Keratinocyte (primary cell): ENCODE measurements at regions not wholly inside any gene's neighbourhood (a gene's known extent, or its start where the extent isn't known, plus 50 kb on each side); places are given as distances from the start of the nearest gene placed in this dataset.

Source experiments
- DNase-seq: peaks from one replicate; pipeline ENCODE4 v3.0.0-alpha.2; 2011; ENCODE audit warnings: low read depth, missing footprints, low spot score
- FAIRE-seq: peaks from 2 replicates; lab custom pipeline; 2011; peaks lifted over from hg19 to GRCh38; lab: Jason Lieb, UNC
- H2AFZ ChIP-seq: 2 replicates; pipeline ENCODE4 v1.6.0; 2012; ENCODE audit warnings: low read length, control low read depth, inconsistent platforms; ENCODE audit not compliant: control insufficient read depth
- H3K27ac ChIP-seq: 2 replicates; pipeline ENCODE4 v1.5.1; 2011; ENCODE audit warnings: low read length; ENCODE audit not compliant: control insufficient read depth, insufficient read depth
- H3K27me3 ChIP-seq: 3 replicates; pipeline ENCODE4 v1.6.0; 2011; ENCODE audit warnings: low read length; ENCODE audit not compliant: control insufficient read depth, insufficient read depth; ENCODE audit errors: extremely low read depth
- H3K36me3 ChIP-seq, 2 experiments: 2 replicates in 1 of 2; 3 replicates in 1 of 2; pipeline ENCODE4 v1.5.1; 2011; ENCODE audit warnings: low read length in 2 of 2, mild to moderate bottlenecking in 1 of 2; ENCODE audit not compliant: control insufficient read depth in 2 of 2, insufficient read depth in 2 of 2; ENCODE audit errors: extremely low read depth in 1 of 2
- H3K4me1 ChIP-seq: 3 replicates; pipeline ENCODE4 v1.5.1; 2011; ENCODE audit warnings: low read length; ENCODE audit not compliant: control insufficient read depth, insufficient read depth; ENCODE audit errors: extremely low read depth
- H3K4me2 ChIP-seq: 3 replicates; pipeline ENCODE4 v1.6.0; 2011; ENCODE audit warnings: low read depth, low read length; ENCODE audit not compliant: control insufficient read depth, insufficient read depth; ENCODE audit errors: extremely low read depth
- H3K4me3 ChIP-seq, 3 experiments: fragments of 200-600 bp in 1 of 3; sonication (generic) in 1 of 3; 2 replicates in 2 of 3; 3 replicates in 1 of 3; pipeline ENCODE4 v1.5.1; 2011 to 2016; ENCODE audit warnings: low read length in 3 of 3, mild to moderate bottlenecking in 3 of 3, control low read depth in 2 of 3, inconsistent platforms in 1 of 3, low read depth in 1 of 3, mixed read lengths in 1 of 3, mixed run types in 1 of 3, moderate library complexity in 1 of 3; ENCODE audit not compliant: control insufficient read depth in 2 of 3, insufficient read depth in 2 of 3; ENCODE audit errors: extremely low read depth in 1 of 3
- H3K79me2 ChIP-seq: 2 replicates; pipeline ENCODE4 v1.6.0; 2012; ENCODE audit warnings: low read length; ENCODE audit not compliant: control insufficient read depth, insufficient read depth
- H3K9ac ChIP-seq: 3 replicates; pipeline ENCODE4 v1.6.0; 2011; ENCODE audit warnings: low read length; ENCODE audit not compliant: control insufficient read depth, insufficient read depth; ENCODE audit errors: extremely low read depth
- H3K9me1 ChIP-seq: 3 replicates; pipeline ENCODE4 v1.6.0; 2011; ENCODE audit warnings: low read length; ENCODE audit not compliant: control insufficient read depth, insufficient read depth; ENCODE audit errors: extremely low read depth
- H3K9me3 ChIP-seq: 2 replicates; pipeline ENCODE4 v1.5.1; 2012; ENCODE audit warnings: low read depth, low read length; ENCODE audit not compliant: control insufficient read depth
- H4K20me1 ChIP-seq: 3 replicates; pipeline ENCODE4 v1.6.0; 2011; ENCODE audit warnings: low read length; ENCODE audit not compliant: control insufficient read depth, insufficient read depth; ENCODE audit errors: extremely low read depth
- EZH2 ChIP-seq: IDR thresholded peaks from one replicate; pipeline ENCODE4 v1.6.1; 2012; ENCODE audit warnings: inconsistent platforms, mild to moderate bottlenecking, low read length, moderate library complexity
- dilution Hi-C: fragments of 300-500 bp; cut with MboI; formaldehyde crosslinking; loops from one replicate; pipeline ENCODE4 v1.7.0; 2020; ENCODE audit warnings: low sequenced_read_pairs; ENCODE audit not compliant: extremely low pct_ligation_motif_present
- TF ChIP-seq, protein P1 (sequence below), 3 experiments: IDR thresholded peaks in 1 of 3; conservative IDR thresholded peaks in 1 of 3; optimal IDR thresholded peaks in 1 of 3; 2 replicates in 2 of 3; 3 replicates in 1 of 3; pipeline versions ENCODE3 to v1.5.1; 2011; ENCODE audit warnings: low read length in 3 of 3, mild to moderate bottlenecking in 3 of 3, moderate library complexity in 2 of 3, control low read depth in 1 of 3, inconsistent platforms in 1 of 3; ENCODE audit not compliant: insufficient read depth in 2 of 3; ENCODE audit errors: extremely low read depth in 1 of 3

DNA sequence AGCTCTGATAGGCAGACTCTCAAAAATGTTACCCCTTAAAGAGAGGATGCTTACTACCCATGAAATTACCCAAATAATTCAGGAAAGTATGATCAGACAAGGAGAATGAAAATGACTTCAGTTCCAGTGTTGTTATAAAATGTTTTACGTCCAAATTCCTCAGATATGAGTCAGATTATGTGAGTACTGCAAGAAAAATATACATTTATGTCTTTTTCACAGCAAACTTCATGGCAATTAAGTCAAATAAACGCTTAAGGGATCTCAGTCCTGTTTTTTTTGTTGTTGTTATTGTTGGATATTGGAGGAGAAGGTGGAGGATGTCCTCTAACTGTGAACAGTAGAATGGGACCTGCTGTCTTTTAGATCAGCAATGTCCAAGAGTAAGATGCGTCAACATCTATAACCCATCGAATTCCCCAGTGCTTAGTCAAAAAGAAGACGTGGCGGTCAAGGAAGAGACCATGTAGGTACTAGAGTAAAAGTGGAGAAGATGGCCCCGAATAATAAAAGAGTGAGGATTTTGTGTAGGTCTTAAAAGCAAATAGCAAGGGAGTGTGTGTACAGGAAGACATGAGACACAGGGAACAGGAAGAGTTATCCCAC, 215.4 kb upstream of the IRS2 start:
- dilution Hi-C loops: no loop called here
- no peaks in the 10 kb centered on the region for H3K79me2 ChIP-seq
- H3K4me3 ChIP-seq: no peak overlapping the region
- no peaks in the 10 kb centered on the region for H3K27me3 ChIP-seq
- TF ChIP-seq, protein P1, sequence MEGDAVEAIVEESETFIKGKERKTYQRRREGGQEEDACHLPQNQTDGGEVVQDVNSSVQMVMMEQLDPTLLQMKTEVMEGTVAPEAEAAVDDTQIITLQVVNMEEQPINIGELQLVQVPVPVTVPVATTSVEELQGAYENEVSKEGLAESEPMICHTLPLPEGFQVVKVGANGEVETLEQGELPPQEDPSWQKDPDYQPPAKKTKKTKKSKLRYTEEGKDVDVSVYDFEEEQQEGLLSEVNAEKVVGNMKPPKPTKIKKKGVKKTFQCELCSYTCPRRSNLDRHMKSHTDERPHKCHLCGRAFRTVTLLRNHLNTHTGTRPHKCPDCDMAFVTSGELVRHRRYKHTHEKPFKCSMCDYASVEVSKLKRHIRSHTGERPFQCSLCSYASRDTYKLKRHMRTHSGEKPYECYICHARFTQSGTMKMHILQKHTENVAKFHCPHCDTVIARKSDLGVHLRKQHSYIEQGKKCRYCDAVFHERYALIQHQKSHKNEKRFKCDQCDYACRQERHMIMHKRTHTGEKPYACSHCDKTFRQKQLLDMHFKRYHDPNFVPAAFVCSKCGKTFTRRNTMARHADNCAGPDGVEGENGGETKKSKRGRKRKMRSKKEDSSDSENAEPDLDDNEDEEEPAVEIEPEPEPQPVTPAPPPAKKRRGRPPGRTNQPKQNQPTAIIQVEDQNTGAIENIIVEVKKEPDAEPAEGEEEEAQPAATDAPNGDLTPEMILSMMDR (optimal IDR thresholded peaks at IDR 0.05 in 1 of 3, IDR thresholded peaks at IDR 0.05 in 1 of 3, conservative IDR thresholded peaks at IDR 0.05 in 1 of 3; ENCODE audit: extremely low read depth in 1 of 3, insufficient read depth in 2 of 3, low read length in 3 of 3): no peak
- TF ChIP-seq EZH2: no peak
- no peak overlapping the region for H3K9ac ChIP-seq
- FAIRE-seq (peak; percentile 59), DNase-seq (no peak)
- H3K9me3 ChIP-seq: no peaks in the 10 kb centered on the region
- no peaks in the 10 kb centered on the region for H3K36me3 ChIP-seq
- no peak overlapping the region for H3K27ac ChIP-seq
- no peak overlapping the region for H2AFZ ChIP-seq
- H4K20me1 ChIP-seq: no peaks in the 10 kb centered on the region
- H3K4me1 ChIP-seq: peaks cover 50% of the 10 kb centered on the region
- H3K9me1 ChIP-seq: no peaks in the 10 kb centered on the region
- peak overlapping the region; percentile 5 for H3K4me2 ChIP-seq

- FAIRE-seq: peak; percentile 72
- H3K9me3 ChIP-seq: no peaks in the 10 kb centered on the region
These were observed 214.4 kb upstream of the IRS2 start for GRCh38 chr13:110000534-110001345.

More at GRCh38 chr13:110000534-110001345, 214.4 kb upstream of the IRS2 start:
- no peaks in the 10 kb centered on the region for H3K36me3 ChIP-seq
- H4K20me1 ChIP-seq: no peaks in the 10 kb centered on the region
- H2AFZ ChIP-seq: peak overlapping the region; percentile 58
- H3K4me2 ChIP-seq: peak overlapping the region; percentile 65
- H3K79me2 ChIP-seq: no peaks in the 10 kb centered on the region
- H3K27ac ChIP-seq: no peak overlapping the region
- no peak for DNase-seq
- peak overlapping the region in 1 of 3 experiments; percentile 11 for H3K4me3 ChIP-seq
- dilution Hi-C loops: no loop called here
- H3K9ac ChIP-seq: no peak overlapping the region
- H3K27me3 ChIP-seq: no peaks in the 10 kb centered on the region
- TF ChIP-seq EZH2: no peak
- TF ChIP-seq, protein P1 (optimal IDR thresholded peaks at IDR 0.05 in 1 of 3, IDR thresholded peaks at IDR 0.05 in 1 of 3, conservative IDR thresholded peaks at IDR 0.05 in 1 of 3; ENCODE audit: extremely low read depth in 1 of 3, insufficient read depth in 2 of 3, low read length in 3 of 3): no peak
- peaks cover 40% of the 10 kb centered on the region for H3K4me1 ChIP-seq
- H3K9me1 ChIP-seq: no peaks in the 10 kb centered on the region
